Panc1 (cell line): ENCODE measurements at regions not wholly inside any gene's neighbourhood (a gene's known extent, or its start where the extent isn't known, plus 50 kb on each side); places are given as distances from the start of the nearest gene placed in this dataset.

Source experiments
- POLR2AphosphoS5 ChIP-seq: IDR thresholded peaks from 2 replicates; pipeline ENCODE4 v1.6.1; 2012; ENCODE audit warnings: mild to moderate bottlenecking, low read depth, low read length, moderate library complexity
- SIN3A ChIP-seq: IDR thresholded peaks from 2 replicates; pipeline ENCODE4 v1.6.1; 2012; ENCODE audit warnings: low read depth, mild to moderate bottlenecking, low read length, moderate library complexity, borderline replicate concordance; ENCODE audit not compliant: insufficient read depth
- TF ChIP-seq, protein P1 (sequence below): fragments of 450-650 bp; IDR thresholded peaks from 2 replicates; pipeline ENCODE4 v1.5.1; 2017; ENCODE audit warnings: mild to moderate bottlenecking
- TF ChIP-seq, protein P2 (sequence below), 2 experiments: IDR thresholded peaks; 2 replicates each; pipeline ENCODE4 v1.6.1; 2011 to 2012; ENCODE audit warnings: low read depth in 2 of 2, control low read depth in 1 of 2, low read length in 1 of 2, mild to moderate bottlenecking in 1 of 2, moderate library complexity in 1 of 2; ENCODE audit not compliant: insufficient read depth in 1 of 2

DNA sequence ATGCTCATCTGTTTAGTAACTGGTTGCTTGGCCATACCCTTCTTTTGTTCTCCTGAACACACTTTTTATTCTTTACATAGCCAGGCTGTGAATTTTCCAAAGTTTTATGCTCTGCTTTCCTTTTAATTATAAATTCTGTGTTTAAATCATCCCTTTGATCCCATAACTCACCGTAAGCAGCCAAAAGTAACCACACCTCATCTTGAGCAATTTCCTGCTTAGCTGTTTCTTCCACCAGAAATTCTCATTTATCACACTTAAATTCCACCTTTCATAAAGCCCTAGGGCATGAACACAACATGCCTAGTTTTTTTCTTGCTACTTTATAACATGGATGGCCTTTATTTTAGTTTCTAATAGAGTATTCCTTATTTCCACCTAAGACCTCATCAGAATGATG is 510.7 kb downstream of the C12orf50 start:
- TF ChIP-seq, protein P1, sequence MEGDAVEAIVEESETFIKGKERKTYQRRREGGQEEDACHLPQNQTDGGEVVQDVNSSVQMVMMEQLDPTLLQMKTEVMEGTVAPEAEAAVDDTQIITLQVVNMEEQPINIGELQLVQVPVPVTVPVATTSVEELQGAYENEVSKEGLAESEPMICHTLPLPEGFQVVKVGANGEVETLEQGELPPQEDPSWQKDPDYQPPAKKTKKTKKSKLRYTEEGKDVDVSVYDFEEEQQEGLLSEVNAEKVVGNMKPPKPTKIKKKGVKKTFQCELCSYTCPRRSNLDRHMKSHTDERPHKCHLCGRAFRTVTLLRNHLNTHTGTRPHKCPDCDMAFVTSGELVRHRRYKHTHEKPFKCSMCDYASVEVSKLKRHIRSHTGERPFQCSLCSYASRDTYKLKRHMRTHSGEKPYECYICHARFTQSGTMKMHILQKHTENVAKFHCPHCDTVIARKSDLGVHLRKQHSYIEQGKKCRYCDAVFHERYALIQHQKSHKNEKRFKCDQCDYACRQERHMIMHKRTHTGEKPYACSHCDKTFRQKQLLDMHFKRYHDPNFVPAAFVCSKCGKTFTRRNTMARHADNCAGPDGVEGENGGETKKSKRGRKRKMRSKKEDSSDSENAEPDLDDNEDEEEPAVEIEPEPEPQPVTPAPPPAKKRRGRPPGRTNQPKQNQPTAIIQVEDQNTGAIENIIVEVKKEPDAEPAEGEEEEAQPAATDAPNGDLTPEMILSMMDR = no peak
- TF ChIP-seq POLR2AphosphoS5 (no peak), SIN3A (no peak)
- TF ChIP-seq, protein P2, sequence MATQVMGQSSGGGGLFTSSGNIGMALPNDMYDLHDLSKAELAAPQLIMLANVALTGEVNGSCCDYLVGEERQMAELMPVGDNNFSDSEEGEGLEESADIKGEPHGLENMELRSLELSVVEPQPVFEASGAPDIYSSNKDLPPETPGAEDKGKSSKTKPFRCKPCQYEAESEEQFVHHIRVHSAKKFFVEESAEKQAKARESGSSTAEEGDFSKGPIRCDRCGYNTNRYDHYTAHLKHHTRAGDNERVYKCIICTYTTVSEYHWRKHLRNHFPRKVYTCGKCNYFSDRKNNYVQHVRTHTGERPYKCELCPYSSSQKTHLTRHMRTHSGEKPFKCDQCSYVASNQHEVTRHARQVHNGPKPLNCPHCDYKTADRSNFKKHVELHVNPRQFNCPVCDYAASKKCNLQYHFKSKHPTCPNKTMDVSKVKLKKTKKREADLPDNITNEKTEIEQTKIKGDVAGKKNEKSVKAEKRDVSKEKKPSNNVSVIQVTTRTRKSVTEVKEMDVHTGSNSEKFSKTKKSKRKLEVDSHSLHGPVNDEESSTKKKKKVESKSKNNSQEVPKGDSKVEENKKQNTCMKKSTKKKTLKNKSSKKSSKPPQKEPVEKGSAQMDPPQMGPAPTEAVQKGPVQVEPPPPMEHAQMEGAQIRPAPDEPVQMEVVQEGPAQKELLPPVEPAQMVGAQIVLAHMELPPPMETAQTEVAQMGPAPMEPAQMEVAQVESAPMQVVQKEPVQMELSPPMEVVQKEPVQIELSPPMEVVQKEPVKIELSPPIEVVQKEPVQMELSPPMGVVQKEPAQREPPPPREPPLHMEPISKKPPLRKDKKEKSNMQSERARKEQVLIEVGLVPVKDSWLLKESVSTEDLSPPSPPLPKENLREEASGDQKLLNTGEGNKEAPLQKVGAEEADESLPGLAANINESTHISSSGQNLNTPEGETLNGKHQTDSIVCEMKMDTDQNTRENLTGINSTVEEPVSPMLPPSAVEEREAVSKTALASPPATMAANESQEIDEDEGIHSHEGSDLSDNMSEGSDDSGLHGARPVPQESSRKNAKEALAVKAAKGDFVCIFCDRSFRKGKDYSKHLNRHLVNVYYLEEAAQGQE (IDR thresholded peaks at IDR 0.05; ENCODE audit: insufficient read depth in 1 of 2, low read depth in 2 of 2, low read length in 1 of 2) = no peak
